CD4-positive, alpha-beta T cell (primary cell): ENCODE measurements at regions not wholly inside any gene's neighbourhood (a gene's known extent, or its start where the extent isn't known, plus 50 kb on each side); places are given as distances from the start of the nearest gene placed in this dataset.

Experiments used
- ATAC-seq: fragments of 200-7000 bp; cut with Tn5 transposase; one replicate; pipeline ENCODE4 v1.10.0; 2022; ENCODE audit warnings: mild to moderate bottlenecking; ENCODE audit not compliant: poor library complexity
- CTCF ChIA-PET: fragments of 350-600 bp; sonication (Branson Sonifier 250); formaldehyde crosslinking; loops from one replicate; lab custom pipeline; 2021; ENCODE audit warnings: antibody characterized with exemption, inconsistent platforms; lab: Charles Lee
- POLR2A ChIA-PET: fragments of 350-600 bp; sonication (Branson Sonifier 250); formaldehyde crosslinking; loops from one replicate; lab custom pipeline; 2021; ENCODE audit warnings: antibody characterized with exemption, inconsistent platforms; lab: Charles Lee
- DNase-seq, 14 experiments: peaks; one replicate each; pipeline ENCODE4 v3.0.0-alpha.2; 2013 to 2020; ENCODE audit warnings: mixed read lengths in 2 of 14
- H3K27ac ChIP-seq, 2 donors: one replicate each; pipeline versions ENCODE4 v1.5.1 to v1.7.0; 2013; ENCODE audit warnings: low read length in 2 of 2, low read depth in 1 of 2, mild to moderate bottlenecking in 1 of 2
- H3K27me3 ChIP-seq, 2 experiments: 1 replicate in 1 of 2; 2 replicates in 1 of 2; pipeline versions ENCODE4 v1.6.1 to v1.7.0; 2013; ENCODE audit warnings: low read length in 2 of 2, control low read depth in 1 of 2, mild to moderate bottlenecking in 1 of 2, moderate library complexity in 1 of 2; ENCODE audit not compliant: insufficient read depth in 2 of 2, control insufficient read depth in 1 of 2
- H3K36me3 ChIP-seq: one replicate; pipeline ENCODE4 v1.6.1; 2013; ENCODE audit warnings: low read length, control low read depth; ENCODE audit not compliant: insufficient read depth
- H3K4me1 ChIP-seq: one replicate; pipeline ENCODE4 v1.6.1; 2013; ENCODE audit warnings: low read length, control low read depth; ENCODE audit not compliant: insufficient read depth
- H3K4me3 ChIP-seq: one replicate; pipeline ENCODE4 v1.5.1; 2013; ENCODE audit warnings: mild to moderate bottlenecking, low read length, moderate library complexity
- H3K9me3 ChIP-seq, 2 experiments: 1 replicate in 1 of 2; 2 replicates in 1 of 2; pipeline versions ENCODE4 v1.6.1 to v1.7.0; 2013; ENCODE audit warnings: low read length in 2 of 2, mild to moderate bottlenecking in 2 of 2, control low read depth in 1 of 2, moderate library complexity in 1 of 2; ENCODE audit not compliant: control insufficient read depth in 1 of 2, insufficient read depth in 1 of 2
- H3K27ac Mint-ChIP-seq: one replicate; pipeline ENCODE4 v1.8.0; 2020; ENCODE audit warnings: mixed read lengths
- H3K27me3 Mint-ChIP-seq: one replicate; pipeline ENCODE4 v1.8.0; 2021; ENCODE audit warnings: mixed read lengths
- H3K36me3 Mint-ChIP-seq: one replicate; pipeline ENCODE4 v1.8.0; 2021; ENCODE audit warnings: low read depth, mixed read lengths
- H3K4me1 Mint-ChIP-seq: one replicate; pipeline ENCODE4 v1.8.0; 2021; ENCODE audit warnings: low read depth, mixed read lengths
- H3K4me3 Mint-ChIP-seq: one replicate; pipeline ENCODE4 v1.8.0; 2020; ENCODE audit warnings: mild to moderate bottlenecking, mixed read lengths
- H3K9me3 Mint-ChIP-seq: one replicate; pipeline ENCODE4 v1.8.0; 2020; ENCODE audit warnings: mixed read lengths
- intact Hi-C, 2 experiments: fragments of 100-400 bp; cut with DNase I in 1 of 2; cut with micrococcal nuclease in 1 of 2; formaldehyde crosslinking; loops; one replicate each; pipeline versions ENCODE4 v1.15.1 to v1.9.0; 2023 to 2025; cut with DNase I, micrococcal nuclease
- TF ChIP-seq, protein P1 (sequence below): fragments of 200-600 bp; IDR thresholded peaks from one replicate; pipeline ENCODE4 v1.8.0; 2022; ENCODE audit warnings: antibody characterized with exemption, mild to moderate bottlenecking

DNA sequence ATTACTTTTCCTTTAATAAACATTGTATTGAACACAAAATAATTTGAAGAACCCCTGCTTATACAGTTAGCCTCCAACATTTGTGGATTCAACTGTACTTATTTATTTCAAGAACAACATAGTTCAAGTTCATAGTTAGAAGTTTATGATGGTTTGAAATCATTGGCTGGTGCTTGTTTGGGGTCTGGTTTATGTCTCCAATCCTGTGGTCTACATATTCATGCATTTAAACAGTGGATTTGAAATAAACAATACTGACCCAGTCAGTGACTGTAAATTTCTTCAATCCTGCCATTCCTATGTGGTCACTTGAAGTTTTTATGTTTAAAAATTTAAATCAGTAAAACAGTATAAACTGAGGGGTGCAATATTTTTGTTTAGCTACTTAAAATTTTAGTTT lies 145.1 kb upstream of the TRPC7 start:
- H3K27me3 ChIP-seq: no peaks in the 10 kb centered on the region
- no peak overlapping the region for H3K4me3 ChIP-seq
- H3K36me3 Mint-ChIP-seq: no peaks in the 10 kb centered on the region
- H3K27ac ChIP-seq: no peak overlapping the region
- no peak overlapping the region for H3K27ac Mint-ChIP-seq
- H3K9me3 ChIP-seq: peaks cover 0 to 3% of the 10 kb centered on the region in 2 experiments
- H3K4me1 Mint-ChIP-seq: no peaks in the 10 kb centered on the region
- no peaks in the 10 kb centered on the region for H3K4me1 ChIP-seq
- ChIA-PET POLR2A (no interaction called here), CTCF (no interaction called here)
- ATAC-seq (no peak), DNase-seq (no peak)
- H3K27me3 Mint-ChIP-seq: peaks cover 4% of the 10 kb centered on the region
- no peak overlapping the region for H3K4me3 Mint-ChIP-seq
- intact Hi-C loops: no loop called here
- TF ChIP-seq, protein P1, sequence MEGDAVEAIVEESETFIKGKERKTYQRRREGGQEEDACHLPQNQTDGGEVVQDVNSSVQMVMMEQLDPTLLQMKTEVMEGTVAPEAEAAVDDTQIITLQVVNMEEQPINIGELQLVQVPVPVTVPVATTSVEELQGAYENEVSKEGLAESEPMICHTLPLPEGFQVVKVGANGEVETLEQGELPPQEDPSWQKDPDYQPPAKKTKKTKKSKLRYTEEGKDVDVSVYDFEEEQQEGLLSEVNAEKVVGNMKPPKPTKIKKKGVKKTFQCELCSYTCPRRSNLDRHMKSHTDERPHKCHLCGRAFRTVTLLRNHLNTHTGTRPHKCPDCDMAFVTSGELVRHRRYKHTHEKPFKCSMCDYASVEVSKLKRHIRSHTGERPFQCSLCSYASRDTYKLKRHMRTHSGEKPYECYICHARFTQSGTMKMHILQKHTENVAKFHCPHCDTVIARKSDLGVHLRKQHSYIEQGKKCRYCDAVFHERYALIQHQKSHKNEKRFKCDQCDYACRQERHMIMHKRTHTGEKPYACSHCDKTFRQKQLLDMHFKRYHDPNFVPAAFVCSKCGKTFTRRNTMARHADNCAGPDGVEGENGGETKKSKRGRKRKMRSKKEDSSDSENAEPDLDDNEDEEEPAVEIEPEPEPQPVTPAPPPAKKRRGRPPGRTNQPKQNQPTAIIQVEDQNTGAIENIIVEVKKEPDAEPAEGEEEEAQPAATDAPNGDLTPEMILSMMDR: no peak
- H3K9me3 Mint-ChIP-seq: peaks cover 5% of the 10 kb centered on the region
- H3K36me3 ChIP-seq: no peaks in the 10 kb centered on the region

DNA sequence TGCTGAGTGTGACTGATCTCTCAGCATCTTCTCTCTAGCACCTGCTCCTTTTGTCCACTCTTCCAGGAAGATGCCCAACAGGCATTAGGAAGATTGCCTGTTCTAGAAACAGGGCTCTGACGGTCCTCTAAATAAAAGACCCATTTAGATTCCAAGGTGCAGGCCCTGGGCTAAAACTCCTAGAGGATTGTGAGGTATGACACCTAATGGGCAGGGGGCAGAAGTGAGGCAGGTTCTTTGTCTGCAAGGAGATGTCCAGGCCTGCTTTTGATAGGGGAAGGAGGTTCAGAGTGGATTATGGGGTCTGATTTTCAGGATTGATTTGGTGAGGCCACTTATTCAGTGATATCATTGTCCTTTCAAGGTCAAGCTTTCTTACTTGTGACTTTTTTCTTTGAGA lies 140.8 kb upstream of the TRPC7 start:
- no peaks in the 10 kb centered on the region for H3K4me1 ChIP-seq
- H3K4me3 ChIP-seq: no peak overlapping the region
- ATAC-seq (no peak), DNase-seq (no peak)
- Mint-ChIP-seq H3K4me3 (no peak overlapping the region), H3K4me1 (no peaks in the 10 kb centered on the region), H3K9me3 (peaks cover 5% of the 10 kb centered on the region), H3K27ac (no peak overlapping the region), H3K27me3 (peaks cover 4% of the 10 kb centered on the region), H3K36me3 (no peaks in the 10 kb centered on the region)
- TF ChIP-seq, protein P1: no peak
- no peaks in the 10 kb centered on the region for H3K36me3 ChIP-seq
- no peak overlapping the region for H3K27ac ChIP-seq
- peaks cover 0 to 6% of the 10 kb centered on the region in 2 experiments for H3K9me3 ChIP-seq
- intact Hi-C loops: no loop called here
- ChIA-PET CTCF (no interaction called here), POLR2A (no interaction called here)
- no peaks in the 10 kb centered on the region for H3K27me3 ChIP-seq

DNA sequence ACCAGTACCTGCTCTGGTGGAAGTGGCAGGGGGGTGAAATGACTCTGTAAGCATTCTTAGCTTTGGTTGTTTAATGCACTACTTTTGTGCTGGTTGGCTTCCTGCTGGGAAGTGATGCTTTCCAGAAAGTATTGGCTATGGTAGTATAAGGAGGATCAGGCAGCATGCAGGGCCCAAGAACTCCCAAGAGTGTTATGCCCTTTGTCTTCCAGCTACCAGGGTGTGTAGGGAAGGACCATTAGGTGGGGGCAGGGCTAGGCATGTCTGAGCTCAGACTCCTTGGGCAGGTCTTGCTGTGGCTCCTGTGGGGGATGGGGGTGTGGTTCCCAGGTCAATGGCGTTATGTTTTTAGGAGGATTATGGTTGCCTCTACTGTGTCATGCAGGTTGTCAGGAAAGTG lies 135.8 kb upstream of the TRPC7 start:
- ATAC-seq (no peak), DNase-seq (no peak)
- Mint-ChIP-seq H3K4me3 (no peak overlapping the region), H3K27ac (no peak overlapping the region), H3K4me1 (no peaks in the 10 kb centered on the region), H3K27me3 (no peaks in the 10 kb centered on the region), H3K9me3 (peaks cover 3% of the 10 kb centered on the region), H3K36me3 (no peaks in the 10 kb centered on the region)
- Histone ChIP-seq H3K36me3 (no peaks in the 10 kb centered on the region), H3K4me3 (no peak overlapping the region), H3K27me3 (no peaks in the 10 kb centered on the region), H3K9me3 (peaks cover 0 to 8% of the 10 kb centered on the region in 2 experiments), H3K4me1 (no peaks in the 10 kb centered on the region), H3K27ac (no peak overlapping the region)
- CTCF ChIA-PET: no interaction called here
- intact Hi-C loops: no loop called here
- TF ChIP-seq, protein P1: no peak
- POLR2A ChIA-PET: no interaction called here
